Keratinocyte (primary cell): ENCODE measurements at regions not wholly inside any gene's neighbourhood (a gene's known extent, or its start where the extent isn't known, plus 50 kb on each side); places are given as distances from the start of the nearest gene placed in this dataset.

Experiments used
- CTCF ChIP-seq, 3 experiments: IDR thresholded peaks in 1 of 3; conservative IDR thresholded peaks in 1 of 3; optimal IDR thresholded peaks in 1 of 3; 2 replicates in 2 of 3; 3 replicates in 1 of 3; pipeline versions ENCODE3 to v1.5.1; 2011; ENCODE audit warnings: low read length in 3 of 3, mild to moderate bottlenecking in 3 of 3, moderate library complexity in 2 of 3, control low read depth in 1 of 3, inconsistent platforms in 1 of 3; ENCODE audit not compliant: insufficient read depth in 2 of 3; ENCODE audit errors: extremely low read depth in 1 of 3
- EZH2 ChIP-seq: IDR thresholded peaks from one replicate; pipeline ENCODE4 v1.6.1; 2012; ENCODE audit warnings: inconsistent platforms, mild to moderate bottlenecking, low read length, moderate library complexity

- TF ChIP-seq CTCF (optimal IDR thresholded peaks at IDR 0.05 in 1 of 3, IDR thresholded peaks at IDR 0.05 in 1 of 3, conservative IDR thresholded peaks at IDR 0.05 in 1 of 3; ENCODE audit: extremely low read depth in 1 of 3, insufficient read depth in 2 of 3, low read length in 3 of 3) = no peak
- TF ChIP-seq EZH2 = no peak
These were observed 313.8 kb downstream of the ENC1 start for GRCh38 chr5:74326571-74327338.
